NCI-H1092 (cell line): ENCODE measurements at regions not wholly inside any gene's neighbourhood (a gene's known extent, or its start where the extent isn't known, plus 50 kb on each side); places are given as distances from the start of the nearest gene placed in this dataset.
"Not testable (repeated sequence)": the region's sequence is repeated elsewhere in the genome, so short reads cannot be mapped to it uniquely, and the experiment has no call there.

ENCODE experiments used
- DNase-seq: peaks from one replicate; lab custom pipeline; 2025; lab: John Stamatoyannopoulos, UW

DNA sequence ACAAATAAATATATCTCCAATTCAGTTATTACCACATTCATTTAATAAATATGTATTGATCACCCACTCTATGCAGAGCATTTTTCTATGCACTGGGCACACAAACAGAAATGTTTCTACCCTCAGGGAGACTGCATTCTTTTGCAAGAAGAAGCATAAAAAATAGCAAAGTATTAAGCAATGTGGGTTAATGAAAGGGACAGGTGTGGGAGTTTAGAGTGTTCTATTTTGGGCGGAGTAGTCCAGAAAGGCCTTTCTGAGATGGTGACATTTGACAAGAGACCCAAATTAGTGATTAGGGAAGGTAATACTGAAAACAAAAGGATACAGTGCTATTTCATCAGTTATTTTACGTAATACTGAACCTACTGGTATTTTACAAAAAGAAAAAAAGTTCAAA lies 394.3 kb upstream of the CHST9 start:
- no peak for DNase-seq

DNA sequence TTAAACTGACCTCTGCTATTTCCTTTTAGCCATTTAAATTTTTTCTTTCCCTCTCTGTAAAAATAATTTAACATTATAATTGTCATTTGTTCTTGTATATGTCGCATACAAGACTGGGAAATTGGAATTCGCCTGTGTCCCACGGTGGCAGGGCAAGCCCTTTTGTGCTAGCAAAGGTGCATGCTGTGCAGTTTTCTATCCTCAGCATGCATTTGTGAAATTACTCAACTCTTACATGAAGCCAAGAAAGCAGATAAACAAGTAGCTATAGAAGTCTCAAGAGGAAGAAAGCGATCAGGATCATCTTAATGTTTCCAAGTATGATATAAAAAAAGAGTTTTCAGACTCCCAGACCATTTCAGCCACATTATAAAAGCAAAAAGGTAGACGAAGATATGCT lies 392.6 kb upstream of the CHST9 start:
- DNase-seq = no peak

GRCh38 chr18:27577265-27577664 lies 392.2 kb upstream of the CHST9 start:
- DNase-seq = no peak

- no peak for DNase-seq
Observed at GRCh38 chr18:27567434-27567833, 382.3 kb upstream of the CHST9 start.

DNA sequence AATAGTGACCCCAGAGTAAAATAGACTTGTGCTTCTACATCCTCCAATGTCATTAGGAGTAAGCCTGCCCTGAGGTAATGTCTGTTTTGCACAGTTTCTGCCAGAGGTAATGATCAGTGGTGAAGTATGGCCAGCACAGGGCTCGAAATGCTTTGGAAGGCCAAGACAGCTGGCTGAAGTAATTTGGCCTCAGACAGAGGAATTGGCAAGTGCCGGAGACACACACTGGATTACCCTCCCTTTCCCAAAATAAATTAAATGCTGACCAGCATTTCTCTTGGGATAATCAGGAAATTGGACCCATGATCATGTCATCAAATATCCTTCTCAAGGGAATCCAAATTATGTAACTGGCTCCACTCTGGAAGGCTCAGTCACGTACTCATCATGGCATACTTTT lies 379.0 kb upstream of the CHST9 start:
- no peak for DNase-seq

- DNase-seq = no peak
Observed at GRCh38 chr18:27558388-27559155, 373.5 kb upstream of the CHST9 start.

DNA sequence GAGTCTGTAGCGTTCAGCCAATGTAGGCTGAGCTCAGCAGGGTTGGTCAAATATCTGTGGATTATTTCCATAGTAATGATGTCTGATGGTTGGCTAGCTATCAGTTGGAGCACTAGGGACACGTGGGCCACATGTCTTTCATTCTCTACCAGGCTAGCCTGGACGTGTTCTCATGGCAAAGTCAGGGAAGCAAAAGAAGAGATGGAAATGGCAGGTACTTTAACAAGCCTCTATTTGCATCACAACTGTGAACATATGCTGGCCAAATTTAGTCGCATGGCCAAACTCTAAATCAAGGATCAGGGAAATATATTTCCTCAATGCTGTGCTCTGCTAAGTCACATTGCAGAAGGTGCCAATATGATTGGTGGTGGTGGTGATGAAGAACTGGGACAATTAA lies 371.6 kb upstream of the CHST9 start:
- no peak for DNase-seq

- DNase-seq = no peak
Observed at GRCh38 chr18:27549335-27550039, 364.4 kb upstream of the CHST9 start.

- DNase-seq = no peak
Observed at GRCh38 chr18:27546991-27547390, 361.9 kb upstream of the CHST9 start.

DNA sequence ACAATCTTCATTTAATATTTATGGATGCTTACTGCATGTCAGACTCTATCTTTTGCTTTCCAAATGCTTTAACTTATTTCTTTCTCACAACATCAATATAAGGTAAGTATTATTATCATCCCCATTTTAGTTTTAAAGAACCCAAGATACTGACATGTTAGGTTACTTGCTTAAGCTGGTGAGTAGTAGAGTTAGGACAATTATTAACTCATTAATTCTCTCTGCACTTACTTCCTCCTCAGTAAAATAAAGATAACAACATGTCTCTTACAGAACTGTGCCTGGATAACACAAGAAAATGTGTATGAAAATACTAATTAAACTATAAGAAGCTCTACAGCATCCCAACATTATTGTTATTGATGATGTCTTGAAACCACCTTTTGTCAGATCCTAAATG lies 359.1 kb upstream of the CHST9 start:
- DNase-seq = no peak

DNA sequence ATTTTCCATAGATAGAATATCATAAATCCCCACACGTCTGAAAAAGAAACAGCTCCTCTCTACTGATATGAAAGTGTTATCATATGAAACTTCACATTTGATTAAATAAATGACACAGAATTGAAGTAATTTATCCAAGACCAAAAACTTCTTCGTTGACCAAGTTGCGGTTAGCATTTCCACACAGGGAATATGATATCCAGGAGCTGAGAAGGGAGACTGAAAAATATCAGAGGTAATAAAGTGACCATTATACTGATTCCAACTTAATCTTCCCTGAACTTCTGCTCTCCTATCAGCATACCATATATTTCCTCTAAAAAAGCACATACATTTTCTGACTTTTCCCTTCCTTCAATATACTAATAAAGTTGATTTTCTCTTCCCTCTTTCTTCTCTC lies 356.2 kb upstream of the CHST9 start:
- DNase-seq = no peak

DNA sequence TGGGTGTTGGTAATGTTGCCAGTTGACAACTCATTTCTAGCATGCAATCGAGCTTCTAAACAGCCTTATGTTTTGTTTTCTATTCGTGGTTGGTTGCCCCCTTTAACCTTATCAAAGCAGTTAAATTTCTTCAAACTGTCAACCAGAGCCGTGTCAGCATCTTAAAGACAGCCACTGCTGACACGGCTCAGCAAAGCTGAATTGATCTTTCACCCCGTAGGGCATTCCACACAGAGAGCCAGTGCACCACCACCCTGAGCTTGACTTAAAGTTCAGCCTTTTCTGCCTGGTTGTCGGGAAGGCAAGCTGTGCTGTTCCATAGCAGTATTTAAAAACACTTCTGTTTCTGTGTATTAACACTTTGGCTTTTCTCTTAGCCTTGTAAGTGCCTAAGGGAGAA lies 355.0 kb upstream of the CHST9 start:
- DNase-seq = no peak

DNA sequence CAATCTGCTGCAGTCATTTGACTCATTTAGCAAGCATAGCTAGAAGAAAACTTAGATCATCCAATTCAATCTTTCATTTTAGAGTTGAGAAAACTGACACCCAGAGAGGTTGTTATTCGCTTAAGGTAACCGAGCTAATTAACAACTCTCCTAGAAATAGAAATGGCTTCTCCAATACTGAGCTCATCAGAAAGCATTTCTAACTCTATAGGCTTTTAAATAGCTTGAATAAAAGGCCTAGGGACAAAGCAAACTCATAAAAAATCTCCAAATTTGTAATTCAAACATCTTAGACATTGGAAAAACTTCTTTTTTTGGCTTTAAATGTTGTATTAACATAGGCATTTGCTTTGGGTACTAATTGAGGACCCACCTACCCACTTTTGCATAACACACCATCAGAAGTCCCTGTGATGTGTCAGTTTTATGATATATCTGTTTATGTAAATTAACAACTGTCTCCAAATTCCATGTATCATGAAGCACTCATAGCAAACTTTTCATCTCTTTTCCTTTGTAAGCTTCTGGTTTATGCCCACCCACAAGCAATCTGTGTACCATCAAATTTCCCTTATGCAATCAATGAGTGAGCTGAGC lies 343.9 kb upstream of the CHST9 start:
- DNase-seq = no peak

- DNase-seq = no peak
Observed at GRCh38 chr18:27527856-27528255, 342.7 kb upstream of the CHST9 start.

DNA sequence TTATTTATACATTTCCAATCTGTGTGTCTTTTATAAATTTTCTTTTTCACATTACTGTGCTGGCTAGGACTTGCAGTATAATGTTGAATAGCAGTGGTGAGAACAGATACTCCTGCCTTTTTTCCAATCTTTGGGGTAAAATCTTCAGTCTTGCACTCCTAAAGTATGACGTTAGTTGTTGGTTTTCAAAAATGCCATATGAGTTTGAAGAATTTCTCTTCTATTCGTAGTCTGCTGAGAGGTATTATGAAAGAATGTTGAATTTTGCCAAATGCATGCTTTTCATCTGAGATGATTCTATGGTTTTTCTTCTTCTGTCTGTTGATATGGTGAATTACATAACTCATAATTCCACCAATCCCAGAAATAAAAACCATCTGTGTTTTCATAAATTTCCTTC lies 335.3 kb upstream of the CHST9 start:
- DNase-seq = no peak

DNA sequence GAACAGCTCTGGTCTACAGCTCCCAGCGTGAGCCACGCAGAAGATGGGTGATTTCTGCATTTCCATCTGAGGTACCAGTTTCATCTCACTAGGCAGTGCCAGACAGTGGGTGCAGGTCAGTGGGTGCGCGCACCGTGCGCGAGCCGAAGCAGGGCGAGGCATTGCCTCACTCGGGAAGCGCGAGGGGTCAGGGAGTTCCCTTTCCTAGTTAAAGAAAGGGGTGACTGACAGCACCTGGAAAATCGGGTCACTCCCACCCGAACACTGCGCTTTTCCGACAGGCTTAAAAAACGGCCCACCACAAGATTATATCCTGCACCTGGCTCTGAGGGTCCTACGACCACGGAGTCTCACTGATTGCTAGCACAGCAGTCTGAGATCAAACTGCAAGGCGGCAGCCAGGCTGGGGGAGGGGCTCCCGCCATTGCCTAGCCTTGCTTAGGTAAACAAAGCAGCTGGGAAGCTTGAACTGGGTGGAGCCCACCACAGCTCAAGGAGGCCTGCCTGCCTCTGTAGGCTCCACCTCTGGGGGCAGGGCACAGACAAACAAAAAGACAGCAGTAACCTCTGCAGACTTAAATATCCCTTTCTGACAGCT lies 325.0 kb upstream of the CHST9 start:
- not testable (repeated sequence) for DNase-seq

DNA sequence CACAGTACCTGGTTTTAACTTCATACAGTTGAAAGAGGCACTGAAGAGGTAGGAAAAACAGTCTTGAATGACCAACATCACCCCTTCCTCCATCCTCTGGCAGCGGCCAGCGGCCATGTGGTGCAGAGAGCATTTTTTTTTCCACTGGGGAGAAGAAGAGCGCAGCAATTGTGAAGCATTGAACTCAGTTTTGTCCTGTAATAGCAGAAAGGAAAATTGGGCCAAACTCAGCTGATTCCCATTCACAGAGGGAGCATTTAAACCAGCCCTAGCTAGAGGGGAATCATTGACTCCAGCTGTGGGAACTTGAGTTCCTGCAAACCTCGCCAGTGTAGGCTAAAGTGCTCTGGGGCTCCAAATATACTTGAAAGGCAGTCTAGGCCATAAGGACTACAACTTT lies 316.6 kb upstream of the CHST9 start:
- no peak for DNase-seq

GRCh38 chr18:27500531-27500930 lies 315.4 kb upstream of the CHST9 start:
- DNase-seq = no peak

GRCh38 chr18:27497246-27497645 lies 312.1 kb upstream of the CHST9 start:
- no peak for DNase-seq

- no peak for DNase-seq
Observed at GRCh38 chr18:27493182-27493581, 308.1 kb upstream of the CHST9 start.

DNA sequence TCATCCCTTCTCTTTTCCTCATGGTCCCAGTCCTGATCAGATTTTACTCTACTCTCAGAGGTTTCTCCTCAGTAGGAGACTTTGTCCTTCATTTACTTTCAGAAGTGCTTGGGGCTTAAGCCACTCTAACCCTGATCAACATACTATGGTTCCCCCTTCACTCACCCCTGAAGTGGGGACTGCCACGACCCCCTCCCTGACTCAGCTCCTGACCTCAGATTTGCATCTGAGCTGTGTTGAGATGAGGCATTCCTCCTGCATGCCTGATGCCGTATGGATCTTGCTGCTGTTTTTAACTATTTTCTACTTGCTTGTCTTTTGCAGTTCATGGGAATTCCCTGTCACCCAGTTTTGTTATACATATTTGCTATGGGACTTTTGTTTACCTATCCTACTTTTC lies 306.7 kb upstream of the CHST9 start:
- no peak for DNase-seq

- DNase-seq = no peak
Observed at GRCh38 chr18:27483276-27483675, 298.2 kb upstream of the CHST9 start.

DNA sequence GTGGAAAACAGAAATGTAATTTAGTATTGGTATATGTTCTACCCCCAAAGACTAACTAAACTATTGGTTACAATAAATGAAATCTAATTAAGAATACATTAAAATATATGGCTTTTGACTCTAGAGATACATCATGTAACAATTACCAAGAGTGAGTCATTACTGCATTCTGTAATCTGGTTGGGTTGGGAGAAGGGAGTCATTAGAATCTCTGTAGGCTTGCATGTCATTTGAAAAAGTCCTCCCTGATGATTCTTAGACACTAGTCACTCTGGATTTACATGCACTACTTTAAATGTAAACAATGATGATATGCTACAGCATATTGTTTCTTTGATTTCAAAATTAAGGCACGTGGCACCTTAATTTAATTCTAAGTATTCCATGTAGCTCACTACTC lies 293.4 kb upstream of the CHST9 start:
- DNase-seq = no peak
